GM12892 (cell line): ENCODE measurements at regions not wholly inside any gene's neighbourhood (a gene's known extent, or its start where the extent isn't known, plus 50 kb on each side); places are given as distances from the start of the nearest gene placed in this dataset.

ENCODE experiments used
- POLR2A ChIP-seq: IDR thresholded peaks from 2 replicates; pipeline ENCODE4 v1.6.1; 2011; ENCODE audit warnings: low read depth, low read length, control low read depth
- POLR2AphosphoS5 ChIP-seq: IDR thresholded peaks from 2 replicates; pipeline ENCODE4 v1.6.1; 2011; ENCODE audit warnings: low read depth, low read length, control low read depth
- TAF1 ChIP-seq: IDR thresholded peaks from 2 replicates; pipeline ENCODE4 v1.6.1; 2011; ENCODE audit warnings: low read depth, mild to moderate bottlenecking, control low read depth, low read length, borderline replicate concordance

DNA sequence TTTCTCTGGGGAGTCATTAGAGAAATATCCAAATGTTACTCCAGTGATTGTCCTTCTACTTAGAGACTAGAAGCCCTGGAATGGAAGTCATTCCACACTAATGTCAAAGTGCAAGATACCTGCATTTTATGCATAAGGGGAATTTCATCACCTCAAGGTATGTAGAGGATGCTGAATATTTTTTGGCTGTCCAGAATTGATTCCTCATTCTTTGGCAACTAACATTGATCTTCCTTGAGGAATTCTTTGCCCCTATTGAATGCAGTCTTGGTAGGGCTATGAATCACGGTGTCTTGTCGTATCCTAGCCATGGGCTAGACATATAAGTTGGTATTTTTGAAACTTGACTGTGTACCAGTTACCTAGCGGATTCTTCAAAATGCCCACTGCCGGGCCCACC is 271.1 kb downstream of the CNTN3 start:
- TF ChIP-seq POLR2A (no peak), POLR2AphosphoS5 (no peak), TAF1 (no peak)
